A673 (cell line): ENCODE measurements at regions not wholly inside any gene's neighbourhood (a gene's known extent, or its start where the extent isn't known, plus 50 kb on each side); places are given as distances from the start of the nearest gene placed in this dataset.
A peak's percentile ranks its signal among the peaks of the same experiment; 100 is the strongest.

Experiments
- BruUV-seq: library from RNA; stranded (reverse); fragments of 400-500 nt; replicated peaks from 2 replicates; lab custom pipeline; 2021; lab: Mats Ljungman, UMichigan
- CTCF ChIA-PET: fragments of 300-600 bp; sonication (Branson Sonifier 250); formaldehyde crosslinking; loops from one replicate; lab custom pipeline; 2022; ENCODE audit warnings: antibody characterized with exemption; lab: Charles Lee
- POLR2A ChIA-PET: fragments of 300-600 bp; sonication (Branson Sonifier 250); formaldehyde crosslinking; loops from one replicate; lab custom pipeline; 2022; ENCODE audit warnings: antibody characterized with exemption; ENCODE audit not compliant: low non-redundant PET; lab: Charles Lee
- DNase-seq: peaks from one replicate; pipeline ENCODE4 v3.0.0-alpha.2; 2015; ENCODE audit warnings: low spot score
- H3K27ac ChIP-seq: fragments of 200-600 bp; sonication (generic); 2 replicates; pipeline ENCODE4 v1.5.1; 2016; ENCODE audit warnings: mixed run types, low read depth, mild to moderate bottlenecking, mixed read lengths, antibody characterized with exemption, low read length; ENCODE audit not compliant: poor library complexity, severe bottlenecking
- H3K27me3 ChIP-seq: fragments of 200-600 bp; sonication (generic); replicated peaks from 2 replicates; pipeline ENCODE4 v1.6.1; 2017; ENCODE audit warnings: mixed run types, low read depth, mild to moderate bottlenecking, mixed read lengths, antibody characterized with exemption, low read length; ENCODE audit not compliant: insufficient read depth, poor library complexity
- H3K36me3 ChIP-seq: fragments of 200-600 bp; sonication (generic); 2 replicates; pipeline ENCODE4 v1.6.1; 2016; ENCODE audit warnings: mixed run types, mild to moderate bottlenecking, mixed read lengths, antibody characterized with exemption, low read length; ENCODE audit not compliant: insufficient read depth, poor library complexity, severe bottlenecking
- H3K4me1 ChIP-seq: fragments of 200-600 bp; sonication (generic); 2 replicates; pipeline ENCODE4 v1.6.1; 2017; ENCODE audit warnings: mixed run types, mild to moderate bottlenecking, mixed read lengths, antibody characterized with exemption, low read length; ENCODE audit not compliant: insufficient read depth, poor library complexity, severe bottlenecking
- H3K4me3 ChIP-seq: fragments of 200-600 bp; sonication (generic); 2 replicates; pipeline ENCODE4 v1.5.1; 2016; ENCODE audit warnings: low read depth, mixed run types, mild to moderate bottlenecking, mixed read lengths, low read length; ENCODE audit not compliant: poor library complexity, severe bottlenecking
- H3K9me3 ChIP-seq: fragments of 200-600 bp; sonication (generic); 2 replicates; pipeline ENCODE4 v1.6.1; 2016; ENCODE audit warnings: mixed run types, low read depth, mild to moderate bottlenecking, mixed read lengths, antibody characterized with exemption, low read length; ENCODE audit not compliant: poor library complexity, severe bottlenecking
- CTCF ChIP-seq: fragments of 300-800, 200-600 bp; sonication (generic); conservative IDR thresholded peaks from 2 replicates; pipeline ENCODE4 v1.5.1; 2017; ENCODE audit warnings: low read depth, mild to moderate bottlenecking, antibody characterized with exemption, low read length, moderate library complexity, mixed read lengths
- EZH2 ChIP-seq: fragments of 200-600 bp; sonication (generic); IDR thresholded peaks from 2 replicates; pipeline ENCODE4 v1.6.1; 2017; ENCODE audit warnings: borderline replicate concordance, low read depth, mild to moderate bottlenecking, mixed read lengths, antibody characterized with exemption, low read length; ENCODE audit not compliant: poor library complexity, severe bottlenecking
- intact Hi-C: fragments of 100-400 bp; cut with micrococcal nuclease; formaldehyde crosslinking; loops from one replicate; pipeline ENCODE4 v1.10.0; 2022; ENCODE audit not compliant: unreplicated experiment

GRCh38 chr4:138686106-138686835, 329.3 kb upstream of the NOCT start:
- intact Hi-C loops: no loop called here
- CTCF ChIA-PET: no interaction called here
- Histone ChIP-seq H3K4me3 (no peak overlapping the region), H3K36me3 (no peaks in the 10 kb centered on the region), H3K4me1 (no peaks in the 10 kb centered on the region), H3K27ac (no peak overlapping the region), H3K9me3 (no peaks in the 10 kb centered on the region), H3K27me3 (no peaks in the 10 kb centered on the region)
- no TSS peak for BruUV-seq
- DNase-seq: no peak
- TF ChIP-seq CTCF: no peak
- TF ChIP-seq EZH2: no peak
- POLR2A ChIA-PET: no interaction called here

GRCh38 chr4:138685316-138685715, 330.3 kb upstream of the NOCT start:
- no peaks in the 10 kb centered on the region for H3K4me1 ChIP-seq
- H3K4me3 ChIP-seq: no peak overlapping the region
- POLR2A ChIA-PET: no interaction called here
- intact Hi-C loops: no loop called here
- H3K36me3 ChIP-seq: no peaks in the 10 kb centered on the region
- TF ChIP-seq EZH2 (no peak), CTCF (no peak)
- DNase-seq: no peak
- H3K9me3 ChIP-seq: no peaks in the 10 kb centered on the region
- no TSS peak for BruUV-seq
- no peaks in the 10 kb centered on the region for H3K27me3 ChIP-seq
- H3K27ac ChIP-seq: no peak overlapping the region
- CTCF ChIA-PET: no interaction called here

- POLR2A ChIA-PET: no interaction called here
- intact Hi-C loops: loop anchor here (1.0 to 5.0 kb wide), 7 partner anchors 104 to 949 kb away; no protein-coding TSS in a partner anchor
- Histone ChIP-seq H3K27ac (no peak overlapping the region), H3K9me3 (no peaks in the 10 kb centered on the region), H3K36me3 (no peaks in the 10 kb centered on the region), H3K4me1 (no peaks in the 10 kb centered on the region), H3K4me3 (no peak overlapping the region), H3K27me3 (no peaks in the 10 kb centered on the region)
- CTCF ChIA-PET: interaction anchor here (1.0 to 1.6 kb wide), 3 partner anchors 103 to 646 kb away, joined by 5 to 10 read pairs (median 8); no protein-coding TSS in a partner anchor
- no TSS peak for BruUV-seq
- peak; percentile 91 for TF ChIP-seq CTCF
- TF ChIP-seq EZH2: no peak
- peak; percentile 80 for DNase-seq
Observed at GRCh38 chr4:138680989-138681604, 334.5 kb upstream of the NOCT start.
